ENCODE measurements at regions not wholly inside any gene's neighbourhood (a gene's known extent, or its start where the extent isn't known, plus 50 kb on each side); places are given as distances from the start of the nearest gene placed in this dataset.

DNA sequence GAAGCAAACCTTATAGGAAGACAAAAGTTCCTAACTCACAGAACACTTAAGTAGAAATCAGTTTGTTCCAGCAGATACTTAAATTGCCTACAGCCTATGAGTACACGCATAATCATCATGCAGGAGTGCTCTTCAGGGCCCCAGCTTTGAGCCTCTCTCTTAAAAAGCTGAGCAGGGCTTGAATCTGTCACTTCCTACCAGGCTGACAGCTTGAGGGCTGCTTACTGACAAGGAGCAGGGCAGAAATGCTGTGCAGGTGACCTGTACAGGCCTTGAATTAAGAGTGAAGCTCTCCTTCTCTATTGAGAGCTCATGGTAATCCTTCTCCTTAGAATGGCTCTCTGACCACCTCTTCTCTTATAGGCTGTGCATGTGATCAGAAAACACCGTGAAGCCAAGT, 66.5 kb upstream of the MAST4 start:
- TF ChIP-seq ZBTB1 (tag by site-specific recombination; IDR thresholded peaks at IDR 0.05), result no peak
- TF ChIP-seq, protein P1, sequence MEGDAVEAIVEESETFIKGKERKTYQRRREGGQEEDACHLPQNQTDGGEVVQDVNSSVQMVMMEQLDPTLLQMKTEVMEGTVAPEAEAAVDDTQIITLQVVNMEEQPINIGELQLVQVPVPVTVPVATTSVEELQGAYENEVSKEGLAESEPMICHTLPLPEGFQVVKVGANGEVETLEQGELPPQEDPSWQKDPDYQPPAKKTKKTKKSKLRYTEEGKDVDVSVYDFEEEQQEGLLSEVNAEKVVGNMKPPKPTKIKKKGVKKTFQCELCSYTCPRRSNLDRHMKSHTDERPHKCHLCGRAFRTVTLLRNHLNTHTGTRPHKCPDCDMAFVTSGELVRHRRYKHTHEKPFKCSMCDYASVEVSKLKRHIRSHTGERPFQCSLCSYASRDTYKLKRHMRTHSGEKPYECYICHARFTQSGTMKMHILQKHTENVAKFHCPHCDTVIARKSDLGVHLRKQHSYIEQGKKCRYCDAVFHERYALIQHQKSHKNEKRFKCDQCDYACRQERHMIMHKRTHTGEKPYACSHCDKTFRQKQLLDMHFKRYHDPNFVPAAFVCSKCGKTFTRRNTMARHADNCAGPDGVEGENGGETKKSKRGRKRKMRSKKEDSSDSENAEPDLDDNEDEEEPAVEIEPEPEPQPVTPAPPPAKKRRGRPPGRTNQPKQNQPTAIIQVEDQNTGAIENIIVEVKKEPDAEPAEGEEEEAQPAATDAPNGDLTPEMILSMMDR (tag by site-specific recombination; IDR thresholded peaks at IDR 0.05), result no peak
- TF ChIP-seq, protein P2, sequence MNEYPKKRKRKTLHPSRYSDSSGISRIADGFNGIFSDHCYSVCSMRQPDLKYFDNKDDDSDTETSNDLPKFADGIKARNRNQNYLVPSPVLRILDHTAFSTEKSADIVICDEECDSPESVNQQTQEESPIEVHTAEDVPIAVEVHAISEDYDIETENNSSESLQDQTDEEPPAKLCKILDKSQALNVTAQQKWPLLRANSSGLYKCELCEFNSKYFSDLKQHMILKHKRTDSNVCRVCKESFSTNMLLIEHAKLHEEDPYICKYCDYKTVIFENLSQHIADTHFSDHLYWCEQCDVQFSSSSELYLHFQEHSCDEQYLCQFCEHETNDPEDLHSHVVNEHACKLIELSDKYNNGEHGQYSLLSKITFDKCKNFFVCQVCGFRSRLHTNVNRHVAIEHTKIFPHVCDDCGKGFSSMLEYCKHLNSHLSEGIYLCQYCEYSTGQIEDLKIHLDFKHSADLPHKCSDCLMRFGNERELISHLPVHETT (tag by site-specific recombination; IDR thresholded peaks at IDR 0.05), result no peak
- TF ChIP-seq ZNF114 (tag by site-specific recombination; IDR thresholded peaks at IDR 0.05), result no peak
- TF ChIP-seq, protein P3, sequence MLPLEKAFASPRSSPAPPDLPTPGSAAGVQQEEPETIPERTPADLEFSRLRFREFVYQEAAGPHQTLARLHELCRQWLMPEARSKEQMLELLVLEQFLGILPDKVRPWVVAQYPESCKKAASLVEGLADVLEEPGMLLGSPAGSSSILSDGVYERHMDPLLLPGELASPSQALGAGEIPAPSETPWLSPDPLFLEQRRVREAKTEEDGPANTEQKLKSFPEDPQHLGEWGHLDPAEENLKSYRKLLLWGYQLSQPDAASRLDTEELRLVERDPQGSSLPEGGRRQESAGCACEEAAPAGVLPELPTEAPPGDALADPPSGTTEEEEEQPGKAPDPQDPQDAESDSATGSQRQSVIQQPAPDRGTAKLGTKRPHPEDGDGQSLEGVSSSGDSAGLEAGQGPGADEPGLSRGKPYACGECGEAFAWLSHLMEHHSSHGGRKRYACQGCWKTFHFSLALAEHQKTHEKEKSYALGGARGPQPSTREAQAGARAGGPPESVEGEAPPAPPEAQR (tag by site-specific recombination; IDR thresholded peaks at IDR 0.05), result no peak
- TF ChIP-seq SP2 (tag by site-specific recombination; IDR thresholded peaks at IDR 0.05), result no peak
- TF ChIP-seq ZNF514 (tag by site-specific recombination; IDR thresholded peaks at IDR 0.05), result no peak
- no peak for TF ChIP-seq MYNN (tag by site-specific recombination; IDR thresholded peaks at IDR 0.05; ENCODE audit: borderline replicate concordance)
